ENCODE measurements at regions not wholly inside any gene's neighbourhood (a gene's known extent, or its start where the extent isn't known, plus 50 kb on each side); places are given as distances from the start of the nearest gene placed in this dataset.
A peak's percentile ranks its signal among the peaks of the same experiment; 100 is the strongest.

DNA sequence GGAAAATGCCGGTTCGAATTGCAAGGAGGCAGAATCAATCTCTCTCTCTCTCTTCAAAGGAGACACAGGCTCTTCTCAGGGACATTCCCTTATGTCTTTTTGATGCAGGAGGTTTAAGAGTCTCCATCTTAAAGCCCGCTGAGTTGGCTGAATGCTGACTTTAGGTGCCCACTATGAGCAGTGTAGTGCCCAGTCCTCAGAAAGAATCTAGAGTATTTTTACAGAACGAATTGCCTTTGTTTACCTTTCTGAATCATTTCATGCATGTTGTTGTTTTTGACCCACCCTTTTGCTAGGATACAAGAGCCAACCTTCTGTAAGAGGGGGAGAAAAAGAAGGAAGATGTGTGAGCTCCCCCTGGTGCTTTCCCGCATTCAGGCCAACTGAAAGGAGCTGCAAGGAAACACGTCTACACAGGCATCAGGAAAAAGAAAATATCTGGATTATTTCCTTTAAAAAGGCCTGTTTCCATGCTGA lies 193.5 kb upstream of the TCF4 start:
- TF ChIP-seq POLR2AphosphoS5 (IDR thresholded peaks at IDR 0.05; ENCODE audit: low read depth, low read length) (no peak), POLR2A (IDR thresholded peaks at IDR 0.05; ENCODE audit: control extremely low read depth in 1 of 2, low read depth in 2 of 2, low read length in 2 of 2) (no peak), BCL11A (IDR thresholded peaks at IDR 0.05; ENCODE audit: low read depth in 2 of 2, low read length in 2 of 2) (no peak), EZH2 (IDR thresholded peaks at IDR 0.05; ENCODE audit: low read depth, low read length, severe bottlenecking) (no peak)
- TF ChIP-seq, protein P1, sequence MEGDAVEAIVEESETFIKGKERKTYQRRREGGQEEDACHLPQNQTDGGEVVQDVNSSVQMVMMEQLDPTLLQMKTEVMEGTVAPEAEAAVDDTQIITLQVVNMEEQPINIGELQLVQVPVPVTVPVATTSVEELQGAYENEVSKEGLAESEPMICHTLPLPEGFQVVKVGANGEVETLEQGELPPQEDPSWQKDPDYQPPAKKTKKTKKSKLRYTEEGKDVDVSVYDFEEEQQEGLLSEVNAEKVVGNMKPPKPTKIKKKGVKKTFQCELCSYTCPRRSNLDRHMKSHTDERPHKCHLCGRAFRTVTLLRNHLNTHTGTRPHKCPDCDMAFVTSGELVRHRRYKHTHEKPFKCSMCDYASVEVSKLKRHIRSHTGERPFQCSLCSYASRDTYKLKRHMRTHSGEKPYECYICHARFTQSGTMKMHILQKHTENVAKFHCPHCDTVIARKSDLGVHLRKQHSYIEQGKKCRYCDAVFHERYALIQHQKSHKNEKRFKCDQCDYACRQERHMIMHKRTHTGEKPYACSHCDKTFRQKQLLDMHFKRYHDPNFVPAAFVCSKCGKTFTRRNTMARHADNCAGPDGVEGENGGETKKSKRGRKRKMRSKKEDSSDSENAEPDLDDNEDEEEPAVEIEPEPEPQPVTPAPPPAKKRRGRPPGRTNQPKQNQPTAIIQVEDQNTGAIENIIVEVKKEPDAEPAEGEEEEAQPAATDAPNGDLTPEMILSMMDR (IDR thresholded peaks at IDR 0.05; ENCODE audit: control extremely low read depth in 1 of 3, insufficient read depth in 1 of 3, low read depth in 1 of 3, low read length in 3 of 3): peak; percentile 66 to 82 (median 69)
- TF ChIP-seq, protein P2, sequence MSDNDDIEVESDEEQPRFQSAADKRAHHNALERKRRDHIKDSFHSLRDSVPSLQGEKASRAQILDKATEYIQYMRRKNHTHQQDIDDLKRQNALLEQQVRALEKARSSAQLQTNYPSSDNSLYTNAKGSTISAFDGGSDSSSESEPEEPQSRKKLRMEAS (IDR thresholded peaks at IDR 0.05): no peak
- TF ChIP-seq, protein P3, sequence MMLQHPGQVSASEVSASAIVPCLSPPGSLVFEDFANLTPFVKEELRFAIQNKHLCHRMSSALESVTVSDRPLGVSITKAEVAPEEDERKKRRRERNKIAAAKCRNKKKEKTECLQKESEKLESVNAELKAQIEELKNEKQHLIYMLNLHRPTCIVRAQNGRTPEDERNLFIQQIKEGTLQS (IDR thresholded peaks at IDR 0.05; ENCODE audit: insufficient read depth, low read depth, low read length): no peak

Measured in H1 (cell line).